ENCODE measurements at regions not wholly inside any gene's neighbourhood (a gene's known extent, or its start where the extent isn't known, plus 50 kb on each side); places are given as distances from the start of the nearest gene placed in this dataset.
"Not testable (repeated sequence)": the region's sequence is repeated elsewhere in the genome, so short reads cannot be mapped to it uniquely, and the experiment has no call there.

DNA sequence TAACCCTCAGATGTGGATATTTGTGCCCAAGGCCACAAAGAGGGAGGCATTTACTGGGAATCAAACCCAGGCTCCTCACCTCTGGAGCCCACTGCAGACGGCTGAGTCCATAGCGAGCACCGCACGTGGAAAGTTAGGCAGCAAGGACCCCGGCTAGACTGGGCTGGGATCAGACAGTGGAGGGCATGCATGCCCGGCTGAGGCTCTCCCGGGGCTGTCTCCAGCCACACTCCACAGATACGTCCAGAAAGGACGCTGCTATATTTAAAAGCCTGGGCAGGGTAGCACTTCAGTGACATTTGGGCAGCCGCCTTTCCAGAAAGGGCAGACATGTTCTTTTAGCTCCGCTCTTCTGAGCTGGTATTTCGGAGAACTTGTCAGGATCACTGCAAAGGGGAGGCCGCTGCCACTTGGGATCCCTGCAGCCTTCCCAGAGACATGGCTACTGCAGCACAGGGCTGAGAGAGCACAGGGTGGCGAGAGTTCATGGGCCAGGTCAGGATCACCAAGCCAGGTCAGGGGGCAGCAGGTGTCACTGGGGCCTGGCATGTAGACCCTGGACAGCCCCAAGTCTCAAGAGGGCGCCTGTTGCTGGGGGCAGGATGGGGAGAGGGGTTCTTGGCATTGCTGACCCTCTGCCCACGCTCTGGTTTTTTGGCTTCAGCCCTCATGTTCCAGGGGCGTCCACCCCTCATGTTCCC lies 121.7 kb downstream of the PHETA1 start:
- Histone ChIP-seq H3K4me2 (no peak overlapping the region), H3K4me1 (ENCODE audit: low read depth, poor library complexity, severe bottlenecking) (no peaks in the 10 kb centered on the region), H3K27ac (no peak overlapping the region), H4K20me1 (ENCODE audit: insufficient read depth) (no peaks in the 10 kb centered on the region), H2AFZ (ENCODE audit: low read depth) (no peak overlapping the region), H3K4me3 (IDR thresholded peaks at IDR 0.05; ENCODE audit: insufficient read depth, low read depth, low read length) (no peak overlapping the region), H3K79me2 (ENCODE audit: insufficient read depth, low read depth) (no peaks in the 10 kb centered on the region), H3K27me3 (ENCODE audit: insufficient read depth, low read depth) (no peaks in the 10 kb centered on the region; the same call in 1 of the 2 replicates), H3K36me3 (ENCODE audit: insufficient read depth) (no peaks in the 10 kb centered on the region), H3K9ac (no peak overlapping the region)
- TF ChIP-seq CTCF (conservative IDR thresholded peaks at IDR 0.05; ENCODE audit: low read depth, low read length) = no peak

- no peaks in the 10 kb centered on the region; the same call in 1 of the 2 replicates for H3K27me3 ChIP-seq (ENCODE audit: insufficient read depth, low read depth)
- no peak overlapping the region for H3K4me3 ChIP-seq (IDR thresholded peaks at IDR 0.05; ENCODE audit: insufficient read depth, low read depth, low read length)
- H3K79me2 ChIP-seq (ENCODE audit: insufficient read depth, low read depth) = no peaks in the 10 kb centered on the region
- no peaks in the 10 kb centered on the region for H4K20me1 ChIP-seq (ENCODE audit: insufficient read depth)
- no peak overlapping the region for H3K27ac ChIP-seq
- no peak for TF ChIP-seq CTCF (conservative IDR thresholded peaks at IDR 0.05; ENCODE audit: low read depth, low read length)
- H3K36me3 ChIP-seq (ENCODE audit: insufficient read depth) = no peaks in the 10 kb centered on the region
- H3K4me1 ChIP-seq (ENCODE audit: low read depth, poor library complexity, severe bottlenecking) = no peaks in the 10 kb centered on the region
- no peak overlapping the region for H3K9ac ChIP-seq
- H3K4me2 ChIP-seq = no peak overlapping the region
- H2AFZ ChIP-seq (ENCODE audit: low read depth) = no peak overlapping the region
Observed at GRCh38 chr12:111246477-111247011, 122.4 kb downstream of the PHETA1 start.

DNA sequence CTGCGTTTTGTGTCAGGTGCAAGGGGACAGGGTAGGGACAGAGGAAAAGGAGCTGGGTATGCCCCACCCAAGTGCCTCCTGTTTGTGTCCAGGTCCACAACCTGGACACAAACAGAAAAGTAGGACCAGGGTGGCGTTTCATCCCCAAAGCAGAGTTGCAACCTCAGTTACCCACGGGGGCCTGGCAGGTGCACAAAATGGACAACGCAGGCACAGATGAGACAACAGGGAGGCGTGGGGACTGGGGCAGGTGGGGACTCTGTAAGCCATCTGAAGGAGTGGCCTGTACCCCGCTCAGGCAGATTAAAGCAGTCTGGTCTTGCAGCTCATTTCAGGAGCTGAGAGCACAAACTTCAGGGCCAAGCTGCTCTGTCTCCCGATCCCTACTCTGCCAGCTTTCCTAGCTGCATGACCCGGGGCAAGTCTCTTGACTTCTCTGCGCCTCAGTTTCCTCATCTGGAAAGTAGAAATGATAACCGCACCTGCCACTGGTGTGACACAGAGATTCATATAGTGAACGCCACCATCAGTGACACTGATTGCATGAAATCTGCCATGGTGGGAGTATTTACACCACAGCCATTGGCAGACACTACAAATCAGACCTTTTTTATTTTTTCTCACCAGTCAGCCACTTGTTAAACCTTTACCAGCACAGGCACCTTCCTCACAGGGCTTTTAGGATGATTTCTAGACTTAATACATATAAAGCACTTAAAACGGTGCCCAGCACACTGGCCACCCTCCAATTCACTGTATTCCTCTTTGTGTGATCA lies 123.0 kb downstream of the PHETA1 start:
- Histone ChIP-seq H3K4me1 (ENCODE audit: low read depth, poor library complexity, severe bottlenecking) (no peaks in the 10 kb centered on the region), H3K4me3 (IDR thresholded peaks at IDR 0.05; ENCODE audit: insufficient read depth, low read depth, low read length) (no peak overlapping the region), H3K27ac (no peak overlapping the region), H3K27me3 (ENCODE audit: insufficient read depth, low read depth) (no peaks in the 10 kb centered on the region; the same call in 1 of the 2 replicates), H3K9ac (no peak overlapping the region), H3K36me3 (ENCODE audit: insufficient read depth) (no peaks in the 10 kb centered on the region), H3K79me2 (ENCODE audit: insufficient read depth, low read depth) (no peaks in the 10 kb centered on the region), H4K20me1 (ENCODE audit: insufficient read depth) (no peaks in the 10 kb centered on the region), H2AFZ (ENCODE audit: low read depth) (no peak overlapping the region), H3K4me2 (no peak overlapping the region)
- no peak for TF ChIP-seq CTCF (conservative IDR thresholded peaks at IDR 0.05; ENCODE audit: low read depth, low read length)

GRCh38 chr12:111244673-111245072 lies 124.2 kb downstream of the PHETA1 start:
- TF ChIP-seq CTCF (conservative IDR thresholded peaks at IDR 0.05; ENCODE audit: low read depth, low read length) = no peak

DNA sequence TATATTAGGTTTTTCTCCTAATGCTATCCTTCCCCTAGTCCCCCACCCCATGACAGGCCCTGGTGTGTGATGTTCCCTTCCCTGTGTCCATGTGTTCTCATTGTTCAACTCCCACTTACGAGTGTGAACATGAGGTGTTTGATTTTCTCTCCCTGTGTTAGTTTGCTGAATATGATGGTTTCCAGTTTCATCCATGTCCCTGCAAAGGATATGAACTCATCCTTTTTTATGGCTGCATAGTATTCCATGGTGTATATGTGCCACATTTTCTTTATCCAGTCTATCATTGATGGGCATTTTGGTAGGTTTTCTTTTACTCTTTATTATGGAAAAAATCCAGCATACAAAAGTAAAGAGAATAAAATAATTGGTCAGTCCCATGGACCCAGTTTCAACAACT lies 126.1 kb downstream of the PHETA1 start:
- H4K20me1 ChIP-seq (ENCODE audit: insufficient read depth); H3K36me3 ChIP-seq (ENCODE audit: insufficient read depth); H3K79me2 ChIP-seq (ENCODE audit: insufficient read depth, low read depth); H3K4me3 ChIP-seq (IDR thresholded peaks at IDR 0.05; ENCODE audit: insufficient read depth, low read depth, low read length); H2AFZ ChIP-seq (ENCODE audit: low read depth); H3K4me1 ChIP-seq (ENCODE audit: low read depth, poor library complexity, severe bottlenecking); H3K4me2 ChIP-seq; H3K27ac ChIP-seq; H3K27me3 ChIP-seq (ENCODE audit: insufficient read depth, low read depth); H3K9ac ChIP-seq: not testable (repeated sequence)

More at GRCh38 chr12:111244673-111245072, 124.2 kb downstream of the PHETA1 start:
- no peak overlapping the region for H3K9ac ChIP-seq
- no peak overlapping the region for H2AFZ ChIP-seq (ENCODE audit: low read depth)
- H3K4me1 ChIP-seq (ENCODE audit: low read depth, poor library complexity, severe bottlenecking) = no peaks in the 10 kb centered on the region
- H3K27ac ChIP-seq = no peak overlapping the region
- no peaks in the 10 kb centered on the region for H3K36me3 ChIP-seq (ENCODE audit: insufficient read depth)
- H3K27me3 ChIP-seq (ENCODE audit: insufficient read depth, low read depth) = no peaks in the 10 kb centered on the region; the same call in 1 of the 2 replicates
- no peaks in the 10 kb centered on the region for H4K20me1 ChIP-seq (ENCODE audit: insufficient read depth)
- no peak overlapping the region for H3K4me3 ChIP-seq (IDR thresholded peaks at IDR 0.05; ENCODE audit: insufficient read depth, low read depth, low read length)
- H3K79me2 ChIP-seq (ENCODE audit: insufficient read depth, low read depth) = no peaks in the 10 kb centered on the region
- no peak overlapping the region for H3K4me2 ChIP-seq
